SU-DHL-6 (cell line): ENCODE measurements at regions not wholly inside any gene's neighbourhood (a gene's known extent, or its start where the extent isn't known, plus 50 kb on each side); places are given as distances from the start of the nearest gene placed in this dataset.

Experiments used
- CTCF ChIP-seq: fragments of 200-600 bp; sonication (generic); IDR thresholded peaks from one replicate; pipeline ENCODE4 v1.5.1; 2017; ENCODE audit warnings: antibody characterized with exemption, mild to moderate bottlenecking, low read length, moderate library complexity; ENCODE audit not compliant: insufficient read depth, poor library complexity, severe bottlenecking
- EZH2phosphoT487 ChIP-seq: fragments of 200-600 bp; sonication (generic), shearing (Covaris generic); conservative IDR thresholded peaks from 2 replicates; pipeline ENCODE4 v1.6.1; 2018; ENCODE audit warnings: mild to moderate bottlenecking, antibody characterized with exemption, low read length, moderate library complexity, mixed read lengths

GRCh38 chr2:215884451-215885087 is 128.8 kb downstream of the MREG start:
- no peak for TF ChIP-seq CTCF
- TF ChIP-seq EZH2phosphoT487: no peak
